ENCODE measurements at regions not wholly inside any gene's neighbourhood (a gene's known extent, or its start where the extent isn't known, plus 50 kb on each side); places are given as distances from the start of the nearest gene placed in this dataset.
"Not testable (repeated sequence)": the region's sequence is repeated elsewhere in the genome, so short reads cannot be mapped to it uniquely, and the experiment has no call there.

DNA sequence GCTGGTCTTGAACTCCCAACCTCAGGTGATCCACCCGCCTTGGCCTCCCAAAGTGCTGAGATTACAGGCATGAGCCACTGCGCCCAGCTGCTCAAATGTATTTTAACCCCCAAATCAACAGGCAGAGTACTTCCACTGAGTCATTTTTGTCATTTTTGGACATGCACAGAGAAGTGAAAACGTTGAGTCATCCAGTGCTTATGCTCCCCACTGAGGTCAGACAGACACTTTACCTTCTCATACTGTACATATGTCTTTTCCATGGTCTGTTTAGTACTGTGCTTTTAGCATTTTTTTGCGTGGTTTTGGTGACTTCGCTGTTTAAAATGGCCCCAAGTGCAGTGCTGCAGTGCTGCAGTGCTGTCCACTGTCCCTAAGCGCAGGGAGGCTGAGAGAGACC, 99.1 kb downstream of the TBC1D26 start:
- TF ChIP-seq, protein P1, sequence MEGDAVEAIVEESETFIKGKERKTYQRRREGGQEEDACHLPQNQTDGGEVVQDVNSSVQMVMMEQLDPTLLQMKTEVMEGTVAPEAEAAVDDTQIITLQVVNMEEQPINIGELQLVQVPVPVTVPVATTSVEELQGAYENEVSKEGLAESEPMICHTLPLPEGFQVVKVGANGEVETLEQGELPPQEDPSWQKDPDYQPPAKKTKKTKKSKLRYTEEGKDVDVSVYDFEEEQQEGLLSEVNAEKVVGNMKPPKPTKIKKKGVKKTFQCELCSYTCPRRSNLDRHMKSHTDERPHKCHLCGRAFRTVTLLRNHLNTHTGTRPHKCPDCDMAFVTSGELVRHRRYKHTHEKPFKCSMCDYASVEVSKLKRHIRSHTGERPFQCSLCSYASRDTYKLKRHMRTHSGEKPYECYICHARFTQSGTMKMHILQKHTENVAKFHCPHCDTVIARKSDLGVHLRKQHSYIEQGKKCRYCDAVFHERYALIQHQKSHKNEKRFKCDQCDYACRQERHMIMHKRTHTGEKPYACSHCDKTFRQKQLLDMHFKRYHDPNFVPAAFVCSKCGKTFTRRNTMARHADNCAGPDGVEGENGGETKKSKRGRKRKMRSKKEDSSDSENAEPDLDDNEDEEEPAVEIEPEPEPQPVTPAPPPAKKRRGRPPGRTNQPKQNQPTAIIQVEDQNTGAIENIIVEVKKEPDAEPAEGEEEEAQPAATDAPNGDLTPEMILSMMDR (IDR thresholded peaks at IDR 0.05; ENCODE audit: insufficient read depth, low read depth, low read length): not testable (repeated sequence)
- not testable (repeated sequence) for TF ChIP-seq EZH2 (IDR thresholded peaks at IDR 0.05; ENCODE audit: insufficient read depth, low read length)
